ENCODE measurements at regions not wholly inside any gene's neighbourhood (a gene's known extent, or its start where the extent isn't known, plus 50 kb on each side); places are given as distances from the start of the nearest gene placed in this dataset.

GRCh38 chr7:124162667-124163066 lies 129.8 kb upstream of the TMEM229A start:
- no peaks in the 10 kb centered on the region for H3K9me3 Mint-ChIP-seq
- no peak overlapping the region for H3K27ac Mint-ChIP-seq
- no peaks in the 10 kb centered on the region for H3K4me1 Mint-ChIP-seq (ENCODE audit: unreplicated experiment)
- H3K36me3 Mint-ChIP-seq: no peaks in the 10 kb centered on the region
- no peak for DNase-seq (ENCODE audit: extremely low spot score, unreplicated experiment)
- no peak overlapping the region for H3K4me3 Mint-ChIP-seq
- H3K27me3 Mint-ChIP-seq: no peaks in the 10 kb centered on the region
- no peak for TF ChIP-seq CTCF (conservative IDR thresholded peaks at IDR 0.05)

DNA sequence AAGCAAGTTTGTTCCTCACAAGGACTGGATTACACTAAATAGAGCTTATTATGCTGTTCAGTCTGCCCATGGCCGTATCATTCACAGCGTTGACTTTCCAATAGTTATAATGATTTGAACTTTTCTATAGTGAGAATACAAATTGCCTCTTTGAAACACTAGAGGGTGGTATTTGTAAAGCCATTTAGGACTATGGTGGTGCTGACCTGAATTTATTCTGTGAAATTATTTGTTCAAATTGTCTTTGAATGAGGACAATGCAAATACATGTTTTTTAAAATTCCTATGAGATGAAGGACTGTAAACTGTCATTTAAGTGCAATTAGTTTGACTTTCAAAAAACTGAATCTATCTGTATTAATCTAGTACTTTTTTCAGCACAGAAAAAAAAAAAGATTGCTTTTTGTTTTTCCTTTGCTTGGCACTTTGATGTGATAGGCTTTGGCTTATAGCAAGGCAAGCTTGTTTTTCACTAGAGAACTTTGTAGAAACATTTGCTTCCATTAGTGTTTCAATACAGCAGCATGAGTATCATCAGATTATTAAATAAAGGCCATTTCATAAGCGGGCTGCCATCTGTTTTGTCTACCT lies 122.7 kb upstream of the TMEM229A start:
- no peaks in the 10 kb centered on the region for H3K27me3 Mint-ChIP-seq
- H3K27ac Mint-ChIP-seq: no peak overlapping the region
- H3K4me1 Mint-ChIP-seq (ENCODE audit: unreplicated experiment): no peaks in the 10 kb centered on the region
- DNase-seq (ENCODE audit: extremely low spot score, unreplicated experiment): no peak
- no peaks in the 10 kb centered on the region for H3K9me3 Mint-ChIP-seq
- TF ChIP-seq CTCF (conservative IDR thresholded peaks at IDR 0.05): peak; percentile 82
- no peak overlapping the region for H3K4me3 Mint-ChIP-seq
- no peaks in the 10 kb centered on the region for H3K36me3 Mint-ChIP-seq

GRCh38 chr7:124152859-124153692 lies 120.2 kb upstream of the TMEM229A start:
- peaks cover 3% of the 10 kb centered on the region for H3K27me3 Mint-ChIP-seq
- no peaks in the 10 kb centered on the region for H3K4me1 Mint-ChIP-seq (ENCODE audit: unreplicated experiment)
- no peaks in the 10 kb centered on the region for H3K9me3 Mint-ChIP-seq
- DNase-seq (ENCODE audit: extremely low spot score, unreplicated experiment): no peak
- no peak overlapping the region for H3K27ac Mint-ChIP-seq
- no peak overlapping the region for H3K4me3 Mint-ChIP-seq
- TF ChIP-seq CTCF (conservative IDR thresholded peaks at IDR 0.05): peak; percentile 70
- H3K36me3 Mint-ChIP-seq: no peaks in the 10 kb centered on the region

DNA sequence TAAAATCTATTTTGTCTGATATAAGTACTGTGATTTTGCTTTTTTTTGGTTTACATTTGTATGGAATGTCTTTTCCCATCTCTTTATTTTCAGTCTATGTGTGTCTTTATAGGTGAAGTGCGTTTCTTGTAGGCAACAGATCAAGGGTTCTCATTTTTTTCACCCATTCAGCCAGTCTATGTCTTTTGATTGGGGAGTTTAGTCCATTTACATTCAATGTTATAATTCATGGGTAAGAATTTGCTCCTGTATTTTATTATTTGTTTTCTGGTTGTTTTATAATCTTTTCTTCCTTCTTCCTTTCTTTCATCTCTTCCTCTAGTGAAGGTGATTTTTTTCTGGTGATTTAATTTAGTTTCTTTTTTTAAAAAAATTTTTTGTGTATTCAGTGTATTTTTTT lies 104.8 kb upstream of the TMEM229A start:
- Mint-ChIP-seq H3K27me3 (no peaks in the 10 kb centered on the region), H3K27ac (no peak overlapping the region), H3K9me3 (peaks cover 4% of the 10 kb centered on the region), H3K36me3 (no peaks in the 10 kb centered on the region), H3K4me3 (no peak overlapping the region), H3K4me1 (ENCODE audit: unreplicated experiment) (no peaks in the 10 kb centered on the region)
- no peak for TF ChIP-seq CTCF (conservative IDR thresholded peaks at IDR 0.05)
- no peak for DNase-seq (ENCODE audit: extremely low spot score, unreplicated experiment)

- Mint-ChIP-seq H3K36me3 (no peaks in the 10 kb centered on the region), H3K27me3 (no peaks in the 10 kb centered on the region), H3K4me1 (ENCODE audit: unreplicated experiment) (no peaks in the 10 kb centered on the region), H3K9me3 (no peaks in the 10 kb centered on the region), H3K27ac (no peak overlapping the region), H3K4me3 (no peak overlapping the region)
- TF ChIP-seq CTCF (conservative IDR thresholded peaks at IDR 0.05): no peak
- DNase-seq (ENCODE audit: extremely low spot score, unreplicated experiment): no peak
Measured at GRCh38 chr7:124124201-124124600, 91.3 kb upstream of the TMEM229A start.
